Adrenal gland (tissue), 5 donors: ENCODE measurements at regions not wholly inside any gene's neighbourhood (a gene's known extent, or its start where the extent isn't known, plus 50 kb on each side); places are given as distances from the start of the nearest gene placed in this dataset.

ENCODE experiments used
- POLR2A ChIP-seq, 2 donors: fragments of 450-650 bp; IDR thresholded peaks; one replicate each; pipeline ENCODE4 v1.6.1; 2017; ENCODE audit warnings: antibody characterized with exemption in 2 of 2, mild to moderate bottlenecking in 2 of 2, moderate library complexity in 1 of 2
- TF ChIP-seq, protein P1 (sequence below), 6 experiments: fragments of 450-650 bp in 4 of 6; fragments of 200-600 bp in 2 of 6; sonication (generic) in 1 of 6; IDR thresholded peaks; 1 replicate in 5 of 6; 2 replicates in 1 of 6; pipeline versions ENCODE4 v1.5.1 to v1.8.0; 2016 to 2021; ENCODE audit warnings: antibody characterized with exemption in 6 of 6, mild to moderate bottlenecking in 2 of 6, moderate library complexity in 1 of 6
- donor health status: DM: no; HTN: no; CAD: no.

DNA sequence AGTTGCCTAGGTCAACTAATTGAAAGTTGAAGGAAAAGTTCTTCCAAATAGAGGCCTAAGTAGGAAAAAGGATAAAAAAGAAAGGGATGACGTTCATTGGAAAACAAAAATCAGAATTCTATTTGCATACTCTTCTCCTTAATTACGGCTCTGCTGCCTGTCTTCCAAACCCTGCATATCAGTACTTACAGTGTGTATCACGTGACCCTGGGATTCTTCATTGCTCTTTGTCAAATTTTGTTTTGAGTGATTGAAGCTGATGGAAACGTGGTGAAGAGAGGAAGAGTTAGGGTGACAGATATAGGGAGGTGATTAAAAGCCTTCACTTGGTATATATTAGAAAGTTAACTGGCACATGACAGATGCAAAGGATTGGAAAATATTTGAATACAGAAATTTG lies 97.9 kb downstream of the ZNF92 start:
- no peak for TF ChIP-seq POLR2A (IDR thresholded peaks at IDR 0.05)
- TF ChIP-seq, protein P1, sequence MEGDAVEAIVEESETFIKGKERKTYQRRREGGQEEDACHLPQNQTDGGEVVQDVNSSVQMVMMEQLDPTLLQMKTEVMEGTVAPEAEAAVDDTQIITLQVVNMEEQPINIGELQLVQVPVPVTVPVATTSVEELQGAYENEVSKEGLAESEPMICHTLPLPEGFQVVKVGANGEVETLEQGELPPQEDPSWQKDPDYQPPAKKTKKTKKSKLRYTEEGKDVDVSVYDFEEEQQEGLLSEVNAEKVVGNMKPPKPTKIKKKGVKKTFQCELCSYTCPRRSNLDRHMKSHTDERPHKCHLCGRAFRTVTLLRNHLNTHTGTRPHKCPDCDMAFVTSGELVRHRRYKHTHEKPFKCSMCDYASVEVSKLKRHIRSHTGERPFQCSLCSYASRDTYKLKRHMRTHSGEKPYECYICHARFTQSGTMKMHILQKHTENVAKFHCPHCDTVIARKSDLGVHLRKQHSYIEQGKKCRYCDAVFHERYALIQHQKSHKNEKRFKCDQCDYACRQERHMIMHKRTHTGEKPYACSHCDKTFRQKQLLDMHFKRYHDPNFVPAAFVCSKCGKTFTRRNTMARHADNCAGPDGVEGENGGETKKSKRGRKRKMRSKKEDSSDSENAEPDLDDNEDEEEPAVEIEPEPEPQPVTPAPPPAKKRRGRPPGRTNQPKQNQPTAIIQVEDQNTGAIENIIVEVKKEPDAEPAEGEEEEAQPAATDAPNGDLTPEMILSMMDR (IDR thresholded peaks at IDR 0.05) = no peak
